ENCODE measurements at regions not wholly inside any gene's neighbourhood (a gene's known extent, or its start where the extent isn't known, plus 50 kb on each side); places are given as distances from the start of the nearest gene placed in this dataset.

DNA sequence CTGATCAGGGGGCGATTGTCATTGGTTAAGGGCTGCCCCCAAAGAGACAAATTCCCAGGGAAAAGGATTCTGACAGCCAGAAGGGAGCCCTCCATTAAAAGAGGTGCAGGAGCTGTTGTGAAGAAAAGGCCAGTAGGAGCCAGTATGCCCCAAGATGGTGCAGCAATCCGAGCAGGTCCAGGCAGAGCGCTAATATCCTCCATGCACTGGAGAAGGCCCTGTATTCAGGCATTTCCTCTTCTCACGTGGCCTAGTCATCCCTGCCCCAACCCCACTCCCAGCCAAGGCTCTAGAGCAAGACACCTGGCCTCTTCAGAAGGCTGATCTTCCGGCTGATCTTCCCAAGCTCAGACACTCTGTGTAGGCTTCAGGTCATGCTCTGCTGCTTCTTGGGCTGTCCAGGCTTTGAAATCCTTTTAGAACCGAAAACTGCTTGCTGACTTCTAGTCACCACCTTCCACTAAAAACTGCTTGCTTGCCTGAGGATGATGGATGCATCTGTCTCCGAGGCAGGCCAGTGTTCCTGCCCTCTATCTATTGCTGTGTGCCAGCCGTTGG, 77.4 kb downstream of the CYP26A1 start:
- 91% methylated on average over 8 of the region's 8 CpGs for WGBS
- Histone ChIP-seq H3K9ac (ENCODE audit: low read depth, low read length) (no peak overlapping the region), H3K27ac (ENCODE audit: low read depth, low read length) (no peak overlapping the region), H3K9me3 (ENCODE audit: insufficient read depth, low read depth, low read length) (peaks cover 16% of the 10 kb centered on the region; the same call in 1 of the 2 replicates), H3K27me3 (ENCODE audit: insufficient read depth, low read length) (no peaks in the 10 kb centered on the region), H3K4me1 (ENCODE audit: insufficient read depth, low read length) (no peaks in the 10 kb centered on the region), H3K4me3 (ENCODE audit: low read length) (no peak overlapping the region), H3K36me3 (ENCODE audit: insufficient read depth, low read length) (no peaks in the 10 kb centered on the region)

DNA sequence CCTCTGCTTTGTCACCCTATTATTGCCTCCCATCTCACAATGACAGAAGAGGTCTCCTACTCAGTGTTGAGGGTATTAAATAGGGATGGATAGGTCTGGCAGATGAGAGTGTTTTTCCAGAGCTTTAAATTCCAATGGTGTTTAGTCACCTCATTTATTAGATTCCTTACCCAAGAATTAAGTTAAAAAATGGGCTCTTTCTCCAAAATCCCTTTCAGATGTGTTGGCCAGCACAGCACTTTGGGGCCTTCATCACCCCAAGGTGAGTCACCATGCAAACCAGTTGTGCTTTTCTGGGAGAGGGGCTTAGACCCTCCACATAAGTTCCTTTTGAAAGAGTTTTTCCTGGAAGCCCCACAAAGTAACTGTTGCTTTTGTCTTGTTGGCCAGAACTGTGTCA, 78.4 kb downstream of the CYP26A1 start:
- Histone ChIP-seq H3K4me3 (ENCODE audit: low read length) (no peak overlapping the region), H3K4me1 (ENCODE audit: insufficient read depth, low read length) (no peaks in the 10 kb centered on the region), H3K36me3 (ENCODE audit: insufficient read depth, low read length) (no peaks in the 10 kb centered on the region), H3K9ac (ENCODE audit: low read depth, low read length) (no peak overlapping the region), H3K27ac (ENCODE audit: low read depth, low read length) (no peak overlapping the region), H3K27me3 (ENCODE audit: insufficient read depth, low read length) (no peaks in the 10 kb centered on the region), H3K9me3 (ENCODE audit: insufficient read depth, low read depth, low read length) (peaks cover 16% of the 10 kb centered on the region; the same call in 1 of the 2 replicates)

GRCh38 chr10:93154531-93154930, 80.8 kb downstream of the CYP26A1 start:
- Histone ChIP-seq H3K4me3 (ENCODE audit: low read length) (no peak overlapping the region), H3K9ac (ENCODE audit: low read depth, low read length) (no peak overlapping the region), H3K27ac (ENCODE audit: low read depth, low read length) (no peak overlapping the region), H3K27me3 (ENCODE audit: insufficient read depth, low read length) (no peaks in the 10 kb centered on the region), H3K36me3 (ENCODE audit: insufficient read depth, low read length) (no peaks in the 10 kb centered on the region), H3K4me1 (ENCODE audit: insufficient read depth, low read length) (no peaks in the 10 kb centered on the region), H3K9me3 (ENCODE audit: insufficient read depth, low read depth, low read length) (peaks cover 29% of the 10 kb centered on the region; the same call in 1 of the 2 replicates)

DNA sequence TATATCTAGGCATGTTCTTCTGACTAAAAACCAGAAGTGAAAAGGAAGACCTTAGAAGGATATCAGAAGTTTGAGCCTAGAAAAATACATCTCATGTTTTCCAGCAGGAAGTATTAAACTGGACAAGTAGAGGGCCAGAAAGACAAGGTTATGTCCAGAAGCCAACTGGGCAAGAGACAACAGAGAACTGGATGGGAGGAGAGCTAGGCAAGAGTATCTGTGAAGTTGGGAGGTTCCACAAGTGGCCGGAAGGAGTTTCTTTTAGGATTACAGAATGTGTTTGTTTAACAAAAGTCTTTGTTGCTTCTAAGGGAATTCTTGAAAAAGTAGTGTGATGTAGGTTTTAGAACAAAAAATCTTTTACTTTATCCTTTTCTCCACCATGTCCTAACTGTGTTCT, 86.4 kb downstream of the CYP26A1 start:
- no peak overlapping the region for H3K4me3 ChIP-seq (ENCODE audit: low read length)
- H3K9me3 ChIP-seq (ENCODE audit: insufficient read depth, low read depth, low read length): peaks cover 14% of the 10 kb centered on the region; the same call in 1 of the 2 replicates
- no peaks in the 10 kb centered on the region for H3K36me3 ChIP-seq (ENCODE audit: insufficient read depth, low read length)
- no peak overlapping the region for H3K9ac ChIP-seq (ENCODE audit: low read depth, low read length)
- no peak overlapping the region for H3K27ac ChIP-seq (ENCODE audit: low read depth, low read length)
- H3K27me3 ChIP-seq (ENCODE audit: insufficient read depth, low read length): no peaks in the 10 kb centered on the region
- no peaks in the 10 kb centered on the region for H3K4me1 ChIP-seq (ENCODE audit: insufficient read depth, low read length)
- 79% methylated on average over 1 of the region's 1 CpG for WGBS

GRCh38 chr10:93160829-93161228, 87.1 kb downstream of the CYP26A1 start:
- WGBS: 85% methylated on average over 7 of the region's 7 CpGs
- Histone ChIP-seq H3K4me3 (ENCODE audit: low read length) (no peak overlapping the region), H3K27ac (ENCODE audit: low read depth, low read length) (no peak overlapping the region), H3K9me3 (ENCODE audit: insufficient read depth, low read depth, low read length) (peaks cover 13% of the 10 kb centered on the region; the same call in 1 of the 2 replicates), H3K27me3 (ENCODE audit: insufficient read depth, low read length) (no peaks in the 10 kb centered on the region), H3K9ac (ENCODE audit: low read depth, low read length) (no peak overlapping the region), H3K36me3 (ENCODE audit: insufficient read depth, low read length) (no peaks in the 10 kb centered on the region), H3K4me1 (ENCODE audit: insufficient read depth, low read length) (no peaks in the 10 kb centered on the region; the same call in 1 of the 2 replicates)

DNA sequence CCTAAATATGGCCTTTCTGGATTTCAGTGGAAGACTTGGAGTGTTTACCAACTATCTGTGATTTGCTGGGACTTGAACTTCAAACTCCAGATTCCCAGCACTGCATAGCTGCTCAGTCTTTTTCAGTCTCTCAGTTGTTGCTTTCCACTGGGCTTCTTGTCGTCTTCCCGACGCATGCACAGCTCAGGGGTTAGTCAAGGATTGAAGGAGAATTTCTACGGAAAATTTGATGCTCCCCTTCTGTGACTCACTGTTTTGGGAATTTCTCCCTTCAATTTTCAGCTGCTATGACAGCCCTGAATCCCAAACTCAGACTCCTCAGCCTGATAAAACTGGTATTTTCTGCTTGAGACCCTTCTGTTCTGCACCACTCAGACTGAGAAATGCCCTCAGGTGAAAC, 91.7 kb downstream of the CYP26A1 start:
- Histone ChIP-seq H3K9ac (ENCODE audit: low read depth, low read length) (no peak overlapping the region), H3K4me1 (ENCODE audit: insufficient read depth, low read length) (peaks cover 4% of the 10 kb centered on the region), H3K4me3 (ENCODE audit: low read length) (no peak overlapping the region), H3K36me3 (ENCODE audit: insufficient read depth, low read length) (no peaks in the 10 kb centered on the region), H3K27me3 (ENCODE audit: insufficient read depth, low read length) (no peaks in the 10 kb centered on the region), H3K9me3 (ENCODE audit: insufficient read depth, low read depth, low read length) (peaks cover 9% of the 10 kb centered on the region), H3K27ac (ENCODE audit: low read depth, low read length) (no peak overlapping the region)
- WGBS: 83% methylated on average over 4 of the region's 4 CpGs

DNA sequence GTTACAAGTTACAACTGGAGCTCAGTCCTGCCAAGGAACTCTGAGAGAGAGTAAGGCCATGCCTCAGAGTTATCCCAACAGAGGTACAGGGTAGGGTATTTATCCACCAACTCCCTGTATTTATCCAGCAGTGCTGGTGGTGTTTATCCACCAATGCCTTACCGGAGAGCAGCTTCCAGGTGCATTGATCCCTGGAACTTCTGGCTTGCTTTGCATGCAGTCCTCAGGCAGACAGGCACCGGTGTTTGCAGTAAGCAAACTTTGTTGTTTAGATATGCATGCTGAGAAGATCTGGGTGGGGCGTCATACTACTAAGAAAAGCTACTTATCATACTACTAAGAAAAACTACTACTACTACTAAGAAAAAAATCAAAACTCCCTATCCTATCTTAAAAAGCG, 92.4 kb downstream of the CYP26A1 start:
- no peak overlapping the region for H3K27ac ChIP-seq (ENCODE audit: low read depth, low read length)
- no peak overlapping the region for H3K9ac ChIP-seq (ENCODE audit: low read depth, low read length)
- peaks cover 13% of the 10 kb centered on the region for H3K9me3 ChIP-seq (ENCODE audit: insufficient read depth, low read depth, low read length)
- peaks cover 4% of the 10 kb centered on the region for H3K4me1 ChIP-seq (ENCODE audit: insufficient read depth, low read length)
- 76% methylated on average over 4 of the region's 4 CpGs for WGBS
- no peak overlapping the region for H3K4me3 ChIP-seq (ENCODE audit: low read length)
- H3K36me3 ChIP-seq (ENCODE audit: insufficient read depth, low read length): no peaks in the 10 kb centered on the region
- no peaks in the 10 kb centered on the region for H3K27me3 ChIP-seq (ENCODE audit: insufficient read depth, low read length)

DNA sequence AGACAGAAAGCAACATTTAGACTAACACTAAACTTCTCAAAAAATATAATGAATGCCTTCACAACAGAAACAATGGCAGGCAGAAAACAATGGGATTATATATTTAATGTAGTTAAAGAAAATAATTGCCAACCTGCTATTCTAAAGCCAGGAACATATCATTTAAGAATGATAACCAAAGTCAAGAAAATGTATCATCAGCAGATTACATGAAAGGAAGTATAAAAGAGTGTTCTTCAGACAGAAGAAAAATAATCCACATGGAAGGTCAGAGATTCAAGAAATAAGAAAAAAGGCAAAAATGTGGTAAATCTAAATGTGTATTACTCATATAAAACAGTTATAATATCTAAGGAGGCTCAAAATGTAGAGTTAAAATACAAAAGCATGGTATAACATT, 98.1 kb downstream of the CYP26A1 start:
- Histone ChIP-seq H3K4me3 (ENCODE audit: low read length) (no peak overlapping the region), H3K27me3 (ENCODE audit: insufficient read depth, low read length) (no peaks in the 10 kb centered on the region), H3K4me1 (ENCODE audit: insufficient read depth, low read length) (no peaks in the 10 kb centered on the region), H3K27ac (ENCODE audit: low read depth, low read length) (no peak overlapping the region), H3K36me3 (ENCODE audit: insufficient read depth, low read length) (no peaks in the 10 kb centered on the region), H3K9ac (ENCODE audit: low read depth, low read length) (no peak overlapping the region), H3K9me3 (ENCODE audit: insufficient read depth, low read depth, low read length) (peaks cover 16% of the 10 kb centered on the region)

- H3K27me3 ChIP-seq (ENCODE audit: insufficient read depth, low read length): no peaks in the 10 kb centered on the region
- no peak overlapping the region for H3K27ac ChIP-seq (ENCODE audit: low read depth, low read length)
- H3K4me3 ChIP-seq (ENCODE audit: low read length): no peak overlapping the region
- WGBS: 91% methylated on average over 10 of the region's 10 CpGs
- H3K4me1 ChIP-seq (ENCODE audit: insufficient read depth, low read length): no peaks in the 10 kb centered on the region
- peaks cover 16% of the 10 kb centered on the region for H3K9me3 ChIP-seq (ENCODE audit: insufficient read depth, low read depth, low read length)
- no peak overlapping the region for H3K9ac ChIP-seq (ENCODE audit: low read depth, low read length)
- H3K36me3 ChIP-seq (ENCODE audit: insufficient read depth, low read length): no peaks in the 10 kb centered on the region
These were observed 100.5 kb downstream of the CYP26A1 start for GRCh38 chr10:93173967-93174845.

GRCh38 chr10:93175490-93175889, 101.8 kb downstream of the CYP26A1 start:
- WGBS: 92% methylated on average over 6 of the region's 6 CpGs

DNA sequence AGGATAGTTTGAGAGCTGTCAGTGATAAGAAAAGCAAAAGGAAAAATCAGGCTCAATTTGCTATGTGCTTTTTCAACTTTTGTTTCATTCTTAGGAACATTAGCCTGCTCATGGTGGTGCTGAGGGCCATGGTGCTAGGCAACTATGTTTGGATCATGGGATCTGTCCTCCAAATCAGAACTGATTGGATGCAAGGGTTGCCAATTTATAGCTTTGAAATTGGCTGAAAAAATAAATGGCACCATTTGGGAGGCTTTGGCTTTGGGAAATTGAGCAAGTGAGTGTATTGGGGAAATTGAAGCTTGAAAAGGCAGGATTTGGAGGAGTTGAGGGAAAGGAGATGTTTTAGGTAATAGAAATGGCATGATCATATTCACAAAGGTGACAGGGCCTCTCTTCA, 103.8 kb downstream of the CYP26A1 start:
- Histone ChIP-seq H3K4me3 (ENCODE audit: low read length) (no peak overlapping the region), H3K27me3 (ENCODE audit: insufficient read depth, low read length) (no peaks in the 10 kb centered on the region), H3K9ac (ENCODE audit: low read depth, low read length) (no peak overlapping the region), H3K27ac (ENCODE audit: low read depth, low read length) (no peak overlapping the region), H3K4me1 (ENCODE audit: insufficient read depth, low read length) (no peaks in the 10 kb centered on the region), H3K9me3 (ENCODE audit: insufficient read depth, low read depth, low read length) (no peaks in the 10 kb centered on the region), H3K36me3 (ENCODE audit: insufficient read depth, low read length) (no peaks in the 10 kb centered on the region)

More at GRCh38 chr10:93175490-93175889, 101.8 kb downstream of the CYP26A1 start:
- Histone ChIP-seq H3K9me3 (ENCODE audit: insufficient read depth, low read depth, low read length) (peaks cover 6% of the 10 kb centered on the region), H3K27ac (ENCODE audit: low read depth, low read length) (no peak overlapping the region), H3K36me3 (ENCODE audit: insufficient read depth, low read length) (no peaks in the 10 kb centered on the region), H3K27me3 (ENCODE audit: insufficient read depth, low read length) (no peaks in the 10 kb centered on the region), H3K4me3 (ENCODE audit: low read length) (no peak overlapping the region), H3K4me1 (ENCODE audit: insufficient read depth, low read length) (no peaks in the 10 kb centered on the region), H3K9ac (ENCODE audit: low read depth, low read length) (no peak overlapping the region)

Data from HUES64 (cell line).